OCI-LY7 (cell line): ENCODE measurements at regions not wholly inside any gene's neighbourhood (a gene's known extent, or its start where the extent isn't known, plus 50 kb on each side); places are given as distances from the start of the nearest gene placed in this dataset.

ENCODE experiments used
- BruUV-seq: library from RNA; stranded (reverse); fragments of 400-500 nt; replicated peaks from 2 replicates; lab custom pipeline; 2021; lab: Mats Ljungman, UMichigan
- CTCF ChIA-PET: fragments of 300-600 bp; sonication (Branson Sonifier 250); formaldehyde crosslinking; loops from one replicate; lab custom pipeline; 2022; ENCODE audit warnings: antibody characterized with exemption; ENCODE audit not compliant: unreplicated experiment; lab: Charles Lee
- POLR2A ChIA-PET: fragments of 300-600 bp; sonication (Branson Sonifier 250); formaldehyde crosslinking; loops from one replicate; lab custom pipeline; 2022; ENCODE audit warnings: antibody characterized with exemption; lab: Charles Lee
- DNase-seq: peaks from one replicate; pipeline ENCODE4 v3.0.0-alpha.2; 2015; ENCODE audit warnings: low spot score
- H2AFZ ChIP-seq: fragments of 200-600 bp; sonication (generic), shearing (Covaris generic); 2 replicates; pipeline ENCODE4 v1.6.1; 2014; ENCODE audit warnings: mild to moderate bottlenecking, antibody characterized with exemption, low read length, moderate library complexity
- H3K27ac ChIP-seq: fragments of 200-600 bp; sonication (generic); 2 replicates; pipeline ENCODE4 v1.5.1; 2014; ENCODE audit warnings: mixed run types, low read depth, mild to moderate bottlenecking, moderate library complexity, low read length, inconsistent platforms; ENCODE audit not compliant: poor library complexity, severe bottlenecking
- H3K36me3 ChIP-seq: fragments of 200-600 bp; sonication (generic); 2 replicates; pipeline ENCODE4 v1.6.1; 2014; ENCODE audit warnings: mild to moderate bottlenecking, antibody characterized with exemption, low read length, moderate library complexity, mixed read lengths; ENCODE audit not compliant: insufficient read depth
- H3K4me1 ChIP-seq: fragments of 200-600 bp; sonication (generic); 2 replicates; pipeline ENCODE4 v1.5.1; 2014; ENCODE audit warnings: mild to moderate bottlenecking, low read length; ENCODE audit not compliant: insufficient read depth, poor library complexity, severe bottlenecking
- H3K4me2 ChIP-seq: fragments of 200-600 bp; sonication (generic); 2 replicates; pipeline ENCODE4 v1.6.1; 2014; ENCODE audit warnings: mild to moderate bottlenecking, low read length
- H3K4me3 ChIP-seq: fragments of 200-600 bp; sonication (generic); 2 replicates; pipeline ENCODE4 v1.5.1; 2014; ENCODE audit warnings: mild to moderate bottlenecking, low read depth, low read length; ENCODE audit not compliant: poor library complexity, severe bottlenecking
- H3K79me2 ChIP-seq: fragments of 200-600 bp; sonication (generic); 2 replicates; pipeline ENCODE4 v1.6.1; 2016; ENCODE audit warnings: low read depth, mild to moderate bottlenecking, low read length, moderate library complexity, mixed read lengths; ENCODE audit not compliant: insufficient read depth
- H3K9me2 ChIP-seq: fragments of 200-600 bp; sonication (generic); 2 replicates; pipeline ENCODE4 v1.6.1; 2016; ENCODE audit warnings: mild to moderate bottlenecking, low read length, mixed read lengths; ENCODE audit not compliant: insufficient read depth
- H3K9me3 ChIP-seq: fragments of 200-600 bp; sonication (generic); 2 replicates; pipeline ENCODE4 v1.6.1; 2014; ENCODE audit warnings: mild to moderate bottlenecking, mixed run types, low read length, mixed read lengths
- H4K20me1 ChIP-seq: fragments of 200-600 bp; sonication (generic); 2 replicates; pipeline ENCODE4 v1.6.1; 2014; ENCODE audit warnings: mild to moderate bottlenecking, antibody characterized with exemption, low read length, moderate library complexity, mixed read lengths; ENCODE audit not compliant: insufficient read depth
- CTCF ChIP-seq: fragments of 200-600 bp; sonication (generic); conservative IDR thresholded peaks from 2 replicates; pipeline ENCODE4 v1.5.1; 2014; ENCODE audit warnings: mild to moderate bottlenecking, antibody characterized with exemption, low read length, moderate library complexity, mixed read lengths
- EZH2phosphoT487 ChIP-seq: fragments of 200-600 bp; sonication (generic); IDR thresholded peaks from 2 replicates; pipeline ENCODE4 v1.6.1; 2018; ENCODE audit warnings: low read depth, borderline replicate concordance, mild to moderate bottlenecking, mixed run types, antibody characterized with exemption, low read length, moderate library complexity, mixed read lengths
- intact Hi-C: fragments of 100-400 bp; cut with micrococcal nuclease; formaldehyde crosslinking; loops from one replicate; pipeline ENCODE4 v1.10.0; 2022; ENCODE audit not compliant: unreplicated experiment

DNA sequence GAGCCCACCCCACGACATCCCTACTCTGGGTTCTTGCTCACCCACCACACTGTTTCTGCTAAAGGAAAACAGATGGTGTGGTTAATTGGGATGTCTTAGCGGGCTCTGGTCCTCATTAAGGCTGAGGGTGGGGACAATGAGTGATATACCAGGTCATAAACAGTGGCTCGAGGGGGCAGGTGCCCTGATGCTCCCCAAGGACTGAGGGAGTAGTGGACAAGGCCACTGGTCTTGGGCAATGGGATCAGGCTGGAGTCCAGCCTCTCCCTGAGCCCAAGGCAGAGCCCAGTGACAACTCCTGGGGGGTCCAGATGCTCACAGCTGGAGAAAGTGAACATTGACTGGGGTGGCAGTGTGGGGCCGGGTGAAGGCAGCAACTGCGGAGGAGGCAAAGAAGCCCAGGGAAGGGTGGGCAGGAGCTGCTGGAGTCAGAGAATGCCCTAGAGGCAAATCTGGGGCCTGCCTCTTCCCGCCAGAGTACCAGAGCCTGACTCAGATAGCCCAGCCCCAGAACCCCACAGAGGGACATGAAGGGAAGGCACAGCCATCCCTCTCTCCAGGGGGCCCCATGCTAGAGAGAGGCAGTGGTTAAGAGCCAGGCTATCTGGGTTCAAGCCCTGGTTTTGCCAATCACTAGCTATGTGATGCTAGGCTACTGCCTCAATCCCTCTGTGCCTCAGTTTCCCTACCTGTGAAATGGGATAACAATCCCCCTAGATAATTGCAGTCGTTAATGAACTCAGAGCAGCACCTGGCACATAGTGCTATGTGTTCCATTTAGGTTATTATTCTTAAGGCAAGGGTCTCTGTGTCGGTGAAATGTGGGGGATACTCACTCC is 72.3 kb downstream of the MRPL14 start:
- CTCF ChIA-PET = interaction anchor here (1.2 kb wide), 1 partner anchor 35 kb away, joined by 3 read pairs; no protein-coding TSS in a partner anchor
- intact Hi-C loops = no loop called here

GRCh38 chr6:44053760-44054556 is 73.3 kb downstream of the MRPL14 start:
- no TSS peak for BruUV-seq
- no peaks in the 10 kb centered on the region for H3K79me2 ChIP-seq
- no peak for DNase-seq
- POLR2A ChIA-PET = no interaction called here
- CTCF ChIA-PET = interaction anchor here (1.2 kb wide), 1 partner anchor 34 kb away, joined by 3 read pairs; no protein-coding TSS in a partner anchor
- H3K4me1 ChIP-seq = no peaks in the 10 kb centered on the region
- H3K4me3 ChIP-seq = no peak overlapping the region
- H2AFZ ChIP-seq = no peak overlapping the region
- H3K36me3 ChIP-seq = no peaks in the 10 kb centered on the region
- H4K20me1 ChIP-seq = no peaks in the 10 kb centered on the region
- intact Hi-C loops = no loop called here
- H3K9me2 ChIP-seq = no peaks in the 10 kb centered on the region
- no peaks in the 10 kb centered on the region for H3K9me3 ChIP-seq
- TF ChIP-seq CTCF (no peak), EZH2phosphoT487 (no peak)
- no peak overlapping the region for H3K4me2 ChIP-seq
- H3K27ac ChIP-seq = no peak overlapping the region

More for the DNA sequence above, 72.3 kb downstream of the MRPL14 start:
- no peaks in the 10 kb centered on the region for H3K79me2 ChIP-seq
- no peak overlapping the region for H3K4me2 ChIP-seq
- no peaks in the 10 kb centered on the region for H3K9me2 ChIP-seq
- H3K4me1 ChIP-seq = no peaks in the 10 kb centered on the region
- H2AFZ ChIP-seq = no peak overlapping the region
- H3K27ac ChIP-seq = no peak overlapping the region
- no TSS peak for BruUV-seq
- H3K4me3 ChIP-seq = no peak overlapping the region
- H3K9me3 ChIP-seq = no peaks in the 10 kb centered on the region
- DNase-seq = no peak
- no peaks in the 10 kb centered on the region for H3K36me3 ChIP-seq
- no peaks in the 10 kb centered on the region for H4K20me1 ChIP-seq
- POLR2A ChIA-PET = no interaction called here
- no peak for TF ChIP-seq EZH2phosphoT487
- TF ChIP-seq CTCF = no peak
